Mesenchymal stem cell (in vitro differentiated cells and primary cell): ENCODE measurements at regions not wholly inside any gene's neighbourhood (a gene's known extent, or its start where the extent isn't known, plus 50 kb on each side); places are given as distances from the start of the nearest gene placed in this dataset.

Source experiments
- DNase-seq: peaks from one replicate; pipeline ENCODE4 v3.0.0-alpha.2; 2013
- H2AFZ ChIP-seq: one replicate; pipeline ENCODE4 v1.6.1; 2013; ENCODE audit warnings: low read depth, mild to moderate bottlenecking, control low read depth, inconsistent platforms, low read length, moderate library complexity
- H2AK5ac ChIP-seq: 2 replicates; pipeline ENCODE4 v1.6.1; 2013; ENCODE audit warnings: low read length, moderate library complexity, mild to moderate bottlenecking, inconsistent platforms; ENCODE audit not compliant: severe bottlenecking
- H2BK120ac ChIP-seq: one replicate; pipeline ENCODE4 v1.6.1; 2013; ENCODE audit warnings: low read depth, mild to moderate bottlenecking, inconsistent platforms, low read length, moderate library complexity
- H2BK12ac ChIP-seq, 2 experiments: one replicate each; pipeline ENCODE4 v1.6.1; 2013; ENCODE audit warnings: inconsistent platforms in 2 of 2, low read length in 2 of 2, mild to moderate bottlenecking in 2 of 2, moderate library complexity in 2 of 2, control low read depth in 1 of 2
- H2BK15ac ChIP-seq: one replicate; pipeline ENCODE4 v1.6.1; 2013; ENCODE audit warnings: mild to moderate bottlenecking, low read depth, inconsistent platforms; ENCODE audit not compliant: poor library complexity, severe bottlenecking
- H2BK5ac ChIP-seq: 2 replicates; pipeline ENCODE4 v1.6.1; 2013; ENCODE audit warnings: low read depth, mild to moderate bottlenecking, low read length, control low read depth, inconsistent platforms; ENCODE audit not compliant: poor library complexity, severe bottlenecking
- H3K14ac ChIP-seq, 2 experiments: one replicate each; pipeline ENCODE4 v1.6.1; 2013; ENCODE audit warnings: inconsistent platforms in 2 of 2, low read length in 2 of 2, control low read depth in 1 of 2, mild to moderate bottlenecking in 1 of 2, moderate library complexity in 1 of 2
- H3K18ac ChIP-seq, 2 experiments: one replicate each; pipeline ENCODE4 v1.6.1; 2013; ENCODE audit warnings: inconsistent platforms in 2 of 2, low read length in 2 of 2, control low read depth in 1 of 2, low read depth in 1 of 2, mild to moderate bottlenecking in 1 of 2
- H3K23ac ChIP-seq, 2 experiments: one replicate each; pipeline ENCODE4 v1.6.1; 2013; ENCODE audit warnings: inconsistent platforms in 2 of 2, low read length in 2 of 2, mild to moderate bottlenecking in 2 of 2, moderate library complexity in 2 of 2, control low read depth in 1 of 2
- H3K27ac ChIP-seq: 2 replicates; pipeline ENCODE4 v1.5.1; 2013; ENCODE audit warnings: mild to moderate bottlenecking, moderate library complexity, low read length, control low read depth, inconsistent platforms; ENCODE audit not compliant: poor library complexity, severe bottlenecking
- H3K27me3 ChIP-seq, 2 experiments: 2 replicates each; pipeline versions ENCODE4 v1.6.1 to v1.7.0; 2013; ENCODE audit warnings: low read length in 2 of 2, mild to moderate bottlenecking in 2 of 2, moderate library complexity in 2 of 2, control low read depth in 1 of 2, inconsistent platforms in 1 of 2; ENCODE audit not compliant: control insufficient read depth in 1 of 2, insufficient read depth in 1 of 2
- H3K36me3 ChIP-seq, 2 experiments: 2 replicates each; pipeline versions ENCODE4 v1.6.1 to v1.7.0; 2013; ENCODE audit warnings: low read length in 2 of 2, control low read depth in 1 of 2, inconsistent platforms in 1 of 2, low read depth in 1 of 2, mild to moderate bottlenecking in 1 of 2; ENCODE audit not compliant: insufficient read depth in 2 of 2, control insufficient read depth in 1 of 2
- H3K4ac ChIP-seq, 2 experiments: one replicate each; pipeline ENCODE4 v1.6.1; 2013; ENCODE audit warnings: inconsistent platforms in 2 of 2, low read length in 2 of 2, mild to moderate bottlenecking in 2 of 2, moderate library complexity in 2 of 2, control low read depth in 1 of 2, low read depth in 1 of 2
- H3K4me1 ChIP-seq: 2 replicates; pipeline ENCODE4 v1.6.1; 2013; ENCODE audit warnings: low read depth, low read length, control low read depth; ENCODE audit not compliant: control insufficient read depth, insufficient read depth
- H3K4me2 ChIP-seq: 2 replicates; pipeline ENCODE4 v1.6.1; 2013; ENCODE audit warnings: low read length, mild to moderate bottlenecking, inconsistent platforms; ENCODE audit not compliant: poor library complexity, severe bottlenecking
- H3K4me3 ChIP-seq, 2 experiments: 2 replicates each; pipeline versions ENCODE4 v1.5.1 to v1.7.0; 2013; ENCODE audit warnings: low read length in 2 of 2, mild to moderate bottlenecking in 2 of 2, control low read depth in 1 of 2, low read depth in 1 of 2; ENCODE audit not compliant: insufficient read depth in 1 of 2
- H3K79me1 ChIP-seq: replicated peaks from 2 replicates; pipeline ENCODE4 v1.6.1; 2013; ENCODE audit warnings: mild to moderate bottlenecking, control low read depth, low read length, inconsistent platforms; ENCODE audit not compliant: poor library complexity, severe bottlenecking
- H3K9ac ChIP-seq: 2 replicates; pipeline ENCODE4 v1.7.0; 2013; ENCODE audit warnings: mild to moderate bottlenecking, low read length, moderate library complexity
- H3K9me3 ChIP-seq: 2 replicates; pipeline ENCODE4 v1.7.0; 2013; ENCODE audit warnings: mild to moderate bottlenecking, low read length; ENCODE audit not compliant: control insufficient read depth
- H4K8ac ChIP-seq: one replicate; pipeline ENCODE4 v1.6.1; 2013; ENCODE audit warnings: inconsistent platforms, mild to moderate bottlenecking, low read length, moderate library complexity
- H4K91ac ChIP-seq: one replicate; pipeline ENCODE4 v1.6.1; 2013; ENCODE audit warnings: mild to moderate bottlenecking, low read length, inconsistent platforms
- WGBS: methylation state at CpG from one replicate; pipeline ENCODE4 v1.1.7; 2013; ENCODE audit warnings: mixed read lengths; 5-methylcytosine and 5-hydroxymethylcytosine counted together

DNA sequence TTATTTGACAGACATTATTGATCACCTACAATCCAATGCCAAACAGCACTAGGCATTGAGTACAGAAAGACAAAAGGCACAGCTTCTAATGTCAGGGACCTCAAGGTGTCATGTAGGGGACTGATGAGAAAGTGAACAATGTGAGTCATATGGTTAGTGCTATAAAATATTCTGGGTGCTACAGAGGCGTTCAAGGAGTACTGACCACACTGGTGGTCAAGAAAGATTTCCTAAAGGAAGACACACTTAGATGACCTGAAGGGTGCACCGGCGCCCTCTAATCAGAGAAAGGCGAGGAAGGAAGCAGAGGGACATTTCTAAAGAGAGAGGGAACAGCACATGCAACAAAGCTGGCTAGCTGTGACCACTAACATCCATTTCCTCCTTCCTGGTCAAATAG, 64.9 kb upstream of the F3 start:
- H3K4me1 ChIP-seq, result peaks cover 25% of the 10 kb centered on the region
- peak overlapping the region in 1 of 2 experiments; percentile 2 for H3K23ac ChIP-seq
- no peak overlapping the region for H3K4me2 ChIP-seq
- H3K14ac ChIP-seq, result peak overlapping the region in 1 of 2 experiments; percentile 23
- H3K9me3 ChIP-seq, result no peaks in the 10 kb centered on the region
- no peaks in the 10 kb centered on the region for H3K27me3 ChIP-seq
- peak overlapping the region; percentile 92 to 95 for H3K18ac ChIP-seq
- H3K36me3 ChIP-seq, result no peaks in the 10 kb centered on the region
- peak overlapping the region; percentile 73 for H4K8ac ChIP-seq
- peak overlapping the region; percentile 98 for H4K91ac ChIP-seq
- no peaks in the 10 kb centered on the region for H3K79me1 ChIP-seq
- no peak overlapping the region for H3K4me3 ChIP-seq
- no peak overlapping the region for H2BK15ac ChIP-seq
- peak overlapping the region; percentile 90 for H3K27ac ChIP-seq
- 95% methylated on average over 4 of the region's 4 CpGs for WGBS
- DNase-seq, result no peak
- peak overlapping the region; percentile 99 for H2AK5ac ChIP-seq
- peak overlapping the region; percentile 95 to 100 for H3K4ac ChIP-seq
- H2BK12ac ChIP-seq, result peak overlapping the region; percentile 98
- H2AFZ ChIP-seq, result no peak overlapping the region
- H2BK5ac ChIP-seq, result no peak overlapping the region
- peak overlapping the region; percentile 90 for H2BK120ac ChIP-seq
- no peak overlapping the region for H3K9ac ChIP-seq

DNA sequence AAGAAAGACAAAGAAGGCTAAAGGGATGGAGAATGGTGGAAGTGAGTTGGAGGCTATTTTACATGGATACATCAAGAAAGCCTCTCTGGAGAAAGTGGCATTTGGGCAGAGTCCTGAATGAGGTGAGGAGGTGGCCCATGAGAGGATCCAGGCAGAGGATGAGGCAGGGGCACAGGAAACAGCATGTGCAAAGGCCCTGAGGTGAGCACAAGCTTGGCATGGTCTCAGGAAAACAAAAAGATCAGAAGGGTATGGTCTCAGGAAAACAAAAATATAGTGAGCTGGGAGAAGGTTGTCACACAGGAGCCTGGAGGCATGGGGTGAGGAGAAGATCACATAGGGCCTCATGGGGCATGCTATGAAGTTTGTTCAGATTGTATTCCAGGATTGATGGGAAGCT, 62.1 kb upstream of the F3 start:
- Histone ChIP-seq H3K36me3 (no peaks in the 10 kb centered on the region), H2BK5ac (no peak overlapping the region), H4K8ac (peak overlapping the region; percentile 78), H4K91ac (peak overlapping the region; percentile 73), H3K18ac (peak overlapping the region; percentile 84 to 97), H3K27ac (no peak overlapping the region), H3K4me2 (no peak overlapping the region), H3K9ac (no peak overlapping the region), H3K4me3 (no peak overlapping the region), H3K4ac (peak overlapping the region; percentile 37 to 75), H3K79me1 (no peaks in the 10 kb centered on the region), H3K9me3 (no peaks in the 10 kb centered on the region), H2AK5ac (no peak overlapping the region), H2BK120ac (peak overlapping the region; percentile 96), H2BK12ac (peak overlapping the region; percentile 97 to 99), H2AFZ (no peak overlapping the region), H3K27me3 (peaks cover 0 to 4% of the 10 kb centered on the region in 2 experiments), H3K14ac (peak overlapping the region in 1 of 2 experiments; percentile 78), H3K4me1 (peaks cover 21% of the 10 kb centered on the region), H2BK15ac (no peak overlapping the region), H3K23ac (no peak overlapping the region)
- DNase-seq, result no peak

DNA sequence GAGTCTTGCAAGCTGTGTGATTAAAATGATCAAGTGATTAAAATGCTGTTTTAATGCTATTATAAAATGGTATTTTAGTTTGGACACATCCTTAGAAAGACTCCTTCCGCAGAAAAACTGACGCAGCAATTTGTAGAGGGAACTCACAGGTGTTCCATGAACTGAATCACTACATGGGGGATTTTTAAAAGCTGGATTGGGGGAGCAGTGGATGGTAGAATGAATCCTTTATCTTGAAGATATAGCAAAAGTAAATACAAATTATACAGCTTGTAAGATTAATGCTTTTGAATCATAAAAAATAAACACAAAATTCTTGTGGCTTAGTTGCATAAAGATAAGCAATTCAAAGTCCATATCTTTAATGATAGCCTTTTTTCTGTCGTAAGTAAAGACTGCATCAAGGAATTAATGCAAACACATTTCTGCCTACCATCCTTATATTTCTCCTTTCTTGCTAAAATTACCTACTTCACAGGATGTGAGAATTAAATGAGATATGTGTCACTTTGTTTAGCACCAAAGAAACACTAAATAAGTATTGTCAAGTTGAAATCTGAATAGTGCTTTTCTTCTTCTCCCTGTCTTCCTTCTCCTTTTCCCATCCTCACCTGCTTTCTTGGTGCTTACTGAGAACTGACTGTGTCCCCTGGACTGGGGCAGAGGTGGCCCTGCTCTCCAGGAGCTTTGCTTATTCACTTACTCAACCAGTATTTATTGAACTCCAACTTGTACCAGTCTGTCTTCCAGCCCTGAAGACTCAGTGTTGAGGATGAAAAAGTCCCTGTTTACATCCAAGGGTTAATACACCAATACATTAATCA, 61.5 kb upstream of the F3 start:
- Histone ChIP-seq H3K23ac (no peak overlapping the region), H3K79me1 (no peaks in the 10 kb centered on the region), H3K18ac (peak overlapping the region; percentile 17 to 55), H3K4me3 (peak overlapping the region in 1 of 2 experiments; percentile 22), H2BK12ac (peak overlapping the region in 1 of 2 experiments; percentile 93), H3K4me2 (no peak overlapping the region), H4K91ac (no peak overlapping the region), H3K4me1 (peaks cover 16% of the 10 kb centered on the region), H4K8ac (no peak overlapping the region), H3K4ac (peak overlapping the region; percentile 39 to 89), H3K9ac (no peak overlapping the region), H3K27me3 (peaks cover 0 to 4% of the 10 kb centered on the region in 2 experiments), H2AFZ (no peak overlapping the region), H2AK5ac (peak overlapping the region; percentile 9), H3K9me3 (no peaks in the 10 kb centered on the region), H3K14ac (no peak overlapping the region), H3K27ac (no peak overlapping the region), H2BK5ac (no peak overlapping the region), H3K36me3 (no peaks in the 10 kb centered on the region), H2BK15ac (no peak overlapping the region), H2BK120ac (no peak overlapping the region)
- DNase-seq, result peak; percentile 91
- WGBS, result 35% methylated on average over 2 of the region's 3 CpGs

DNA sequence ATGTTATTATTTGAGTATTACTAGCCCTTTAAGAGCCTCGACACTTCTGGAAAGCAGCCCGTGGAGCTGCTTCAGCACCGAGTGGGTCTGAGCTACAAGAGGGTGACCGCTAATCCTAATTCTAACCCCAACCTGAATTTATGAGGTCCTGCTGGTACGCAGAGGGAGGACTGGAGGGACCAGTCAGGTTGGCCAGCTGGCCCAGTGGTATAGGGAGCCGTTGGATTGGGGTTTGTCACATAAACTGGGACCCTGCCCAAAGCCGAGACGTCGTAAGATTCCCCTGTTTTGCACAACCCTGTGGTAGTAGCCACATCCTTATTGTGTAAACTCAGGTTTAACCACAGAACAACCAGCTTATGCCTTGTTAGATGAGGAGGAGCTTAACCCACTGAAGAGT, 60.8 kb upstream of the F3 start:
- no peak overlapping the region for H2BK5ac ChIP-seq
- H3K4me3 ChIP-seq, result peak overlapping the region in 1 of 2 experiments; percentile 22
- no peak overlapping the region for H3K27ac ChIP-seq
- H3K4me1 ChIP-seq, result peaks cover 11% of the 10 kb centered on the region
- WGBS, result 21% methylated on average over 9 of the region's 9 CpGs
- H2BK120ac ChIP-seq, result peak overlapping the region; percentile 87
- peak overlapping the region; percentile 92 for H4K8ac ChIP-seq
- H2AFZ ChIP-seq, result no peak overlapping the region
- H3K14ac ChIP-seq, result no peak overlapping the region
- H2BK12ac ChIP-seq, result peak overlapping the region; percentile 90 to 95
- peaks cover 0 to 4% of the 10 kb centered on the region in 2 experiments for H3K27me3 ChIP-seq
- H3K9me3 ChIP-seq, result peaks cover 2% of the 10 kb centered on the region
- H3K79me1 ChIP-seq, result no peaks in the 10 kb centered on the region
- H2AK5ac ChIP-seq, result peak overlapping the region; percentile 76
- peak overlapping the region; percentile 54 for H3K9ac ChIP-seq
- no peak overlapping the region for H2BK15ac ChIP-seq
- peak overlapping the region in 1 of 2 experiments; percentile 81 for H3K4ac ChIP-seq
- peak overlapping the region; percentile 95 to 97 for H3K18ac ChIP-seq
- H3K23ac ChIP-seq, result no peak overlapping the region
- H3K36me3 ChIP-seq, result no peaks in the 10 kb centered on the region
- peak; percentile 97 for DNase-seq
- H3K4me2 ChIP-seq, result no peak overlapping the region
- peak overlapping the region; percentile 97 for H4K91ac ChIP-seq
